WERI-Rb-1 (cell line): ENCODE measurements at regions not wholly inside any gene's neighbourhood (a gene's known extent, or its start where the extent isn't known, plus 50 kb on each side); places are given as distances from the start of the nearest gene placed in this dataset.

ENCODE experiments used
- DNase-seq: peaks from one replicate; pipeline ENCODE4 v3.0.0-alpha.2; 2020
- H3K27ac ChIP-seq: fragments of 250-450 bp; sonication (Bioruptor Pico); 2 replicates; pipeline ENCODE4 v1.5.1; 2020; ENCODE audit warnings: mild to moderate bottlenecking, moderate library complexity
- H3K27me3 ChIP-seq: fragments of 250-450 bp; sonication (Bioruptor Pico); 2 replicates; pipeline ENCODE4 v1.5.1; 2021; ENCODE audit warnings: mild to moderate bottlenecking, low read depth, moderate library complexity; ENCODE audit not compliant: insufficient read depth, severe bottlenecking
- H3K36me3 ChIP-seq: fragments of 250-450 bp; sonication (Bioruptor Pico); 2 replicates; pipeline ENCODE4 v1.5.1; 2020; ENCODE audit warnings: mild to moderate bottlenecking, moderate library complexity
- H3K4me3 ChIP-seq: 2 replicates; pipeline ENCODE4 v1.5.1; 2011; ENCODE audit warnings: low read depth, mild to moderate bottlenecking, control low read depth, low read length
- H3K9me3 ChIP-seq: fragments of 250-450 bp; sonication (Bioruptor Pico); 2 replicates; pipeline ENCODE4 v1.5.1; 2021; ENCODE audit warnings: mild to moderate bottlenecking, moderate library complexity; ENCODE audit not compliant: severe bottlenecking
- TF ChIP-seq, protein P1 (sequence below): IDR thresholded peaks from 2 replicates; pipeline ENCODE4 v1.5.1; 2011; ENCODE audit warnings: low read depth, mild to moderate bottlenecking, control low read depth, inconsistent platforms, low read length

DNA sequence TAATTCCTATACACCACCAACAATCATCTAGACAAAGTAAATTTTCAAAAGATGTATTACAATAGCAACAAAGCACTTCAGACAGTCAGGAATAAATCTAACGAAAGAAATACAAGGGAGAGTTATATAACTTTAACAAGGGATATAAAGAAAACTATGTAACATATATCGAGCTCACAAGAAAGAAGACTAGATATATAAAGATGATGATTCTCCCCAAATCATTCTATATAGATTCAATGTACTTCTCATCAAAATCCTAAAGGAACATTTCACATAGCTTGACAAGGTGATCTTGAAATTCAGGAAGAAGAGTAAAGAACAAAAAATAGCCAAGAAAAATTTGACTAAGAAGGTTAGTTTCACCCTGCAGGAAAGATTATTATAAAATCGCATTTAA, 179.4 kb downstream of the SP3 start:
- no peak for DNase-seq
- Histone ChIP-seq H3K4me3 (no peak overlapping the region), H3K36me3 (no peaks in the 10 kb centered on the region), H3K27me3 (no peaks in the 10 kb centered on the region), H3K9me3 (no peaks in the 10 kb centered on the region), H3K27ac (no peak overlapping the region)
- TF ChIP-seq, protein P1, sequence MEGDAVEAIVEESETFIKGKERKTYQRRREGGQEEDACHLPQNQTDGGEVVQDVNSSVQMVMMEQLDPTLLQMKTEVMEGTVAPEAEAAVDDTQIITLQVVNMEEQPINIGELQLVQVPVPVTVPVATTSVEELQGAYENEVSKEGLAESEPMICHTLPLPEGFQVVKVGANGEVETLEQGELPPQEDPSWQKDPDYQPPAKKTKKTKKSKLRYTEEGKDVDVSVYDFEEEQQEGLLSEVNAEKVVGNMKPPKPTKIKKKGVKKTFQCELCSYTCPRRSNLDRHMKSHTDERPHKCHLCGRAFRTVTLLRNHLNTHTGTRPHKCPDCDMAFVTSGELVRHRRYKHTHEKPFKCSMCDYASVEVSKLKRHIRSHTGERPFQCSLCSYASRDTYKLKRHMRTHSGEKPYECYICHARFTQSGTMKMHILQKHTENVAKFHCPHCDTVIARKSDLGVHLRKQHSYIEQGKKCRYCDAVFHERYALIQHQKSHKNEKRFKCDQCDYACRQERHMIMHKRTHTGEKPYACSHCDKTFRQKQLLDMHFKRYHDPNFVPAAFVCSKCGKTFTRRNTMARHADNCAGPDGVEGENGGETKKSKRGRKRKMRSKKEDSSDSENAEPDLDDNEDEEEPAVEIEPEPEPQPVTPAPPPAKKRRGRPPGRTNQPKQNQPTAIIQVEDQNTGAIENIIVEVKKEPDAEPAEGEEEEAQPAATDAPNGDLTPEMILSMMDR, result no peak

DNA sequence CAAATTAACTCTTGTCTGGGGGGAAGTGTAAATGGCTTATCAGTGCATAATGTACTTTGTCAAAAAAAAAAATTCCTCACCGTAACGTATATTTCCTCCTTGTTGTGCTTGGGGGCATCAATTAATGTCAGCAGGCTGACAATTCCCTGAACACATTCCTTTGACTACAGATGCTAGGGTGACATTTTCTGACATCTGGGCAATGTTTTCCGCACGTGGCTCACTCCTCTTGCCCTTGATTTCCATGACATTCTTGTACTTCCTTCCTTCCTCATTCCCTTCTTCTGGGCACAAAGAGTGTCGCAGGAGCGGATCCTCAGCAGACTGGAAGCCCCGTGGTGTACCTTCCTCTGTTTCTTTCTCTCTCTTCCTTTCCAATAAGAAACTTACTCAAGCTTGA, 173.7 kb downstream of the SP3 start:
- TF ChIP-seq, protein P1, result no peak

GRCh38 chr2:173792166-173792565, 173.0 kb downstream of the SP3 start:
- no peaks in the 10 kb centered on the region for H3K9me3 ChIP-seq
- TF ChIP-seq, protein P1, result no peak
- no peaks in the 10 kb centered on the region for H3K27me3 ChIP-seq
- H3K4me3 ChIP-seq, result no peak overlapping the region
- H3K36me3 ChIP-seq, result no peaks in the 10 kb centered on the region
- DNase-seq, result no peak
- H3K27ac ChIP-seq, result no peak overlapping the region

More for the DNA sequence above, 173.7 kb downstream of the SP3 start:
- no peak for DNase-seq
- H3K27ac ChIP-seq, result no peak overlapping the region
- H3K27me3 ChIP-seq, result no peaks in the 10 kb centered on the region
- no peak overlapping the region for H3K4me3 ChIP-seq
- no peaks in the 10 kb centered on the region for H3K9me3 ChIP-seq
- H3K36me3 ChIP-seq, result no peaks in the 10 kb centered on the region

DNA sequence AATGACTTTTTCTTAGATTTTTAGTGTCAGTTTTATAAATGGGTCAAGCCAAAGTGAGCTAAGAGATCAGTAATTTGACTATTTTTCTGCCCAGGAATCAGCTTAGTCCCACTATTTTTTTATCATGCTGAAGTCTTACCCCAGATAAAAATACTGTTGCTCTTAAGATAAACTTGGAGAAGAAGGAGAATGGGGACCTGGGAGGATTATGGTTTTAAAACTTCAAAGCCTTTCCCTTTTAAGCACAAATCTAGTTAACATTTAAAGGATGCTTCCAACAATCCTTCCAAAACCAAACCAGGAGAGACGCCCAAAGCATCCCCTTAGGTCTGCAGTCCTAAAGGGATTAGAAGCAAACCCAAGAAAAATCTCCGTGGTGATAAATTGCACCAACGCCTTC, 172.4 kb downstream of the SP3 start:
- Histone ChIP-seq H3K9me3 (no peaks in the 10 kb centered on the region), H3K27me3 (no peaks in the 10 kb centered on the region), H3K4me3 (no peak overlapping the region), H3K36me3 (no peaks in the 10 kb centered on the region), H3K27ac (no peak overlapping the region)
- TF ChIP-seq, protein P1, result no peak
- DNase-seq, result no peak

- Histone ChIP-seq H3K27ac (no peak overlapping the region), H3K4me3 (no peak overlapping the region), H3K36me3 (no peaks in the 10 kb centered on the region), H3K9me3 (no peaks in the 10 kb centered on the region), H3K27me3 (no peaks in the 10 kb centered on the region)
- no peak for DNase-seq
- TF ChIP-seq, protein P1, result no peak
Observed at GRCh38 chr2:173793709-173794565, 171.2 kb downstream of the SP3 start.
